ENCODE measurements at regions not wholly inside any gene's neighbourhood (a gene's known extent, or its start where the extent isn't known, plus 50 kb on each side); places are given as distances from the start of the nearest gene placed in this dataset.

GRCh38 chr16:77500934-77501664 lies 66.3 kb upstream of the ADAMTS18 start:
- TF ChIP-seq POLR2AphosphoS5 (IDR thresholded peaks at IDR 0.05; ENCODE audit: borderline replicate concordance, low read depth, low read length) (no peak), EZH2 (IDR thresholded peaks at IDR 0.05) (no peak), FOXP2 (optimal IDR thresholded peaks at IDR 0.05; ENCODE audit: control extremely low read depth, extremely low read length, insufficient read depth) (no peak)

Data from SK-N-MC (cell line).